A673 (cell line): ENCODE measurements at regions not wholly inside any gene's neighbourhood (a gene's known extent, or its start where the extent isn't known, plus 50 kb on each side); places are given as distances from the start of the nearest gene placed in this dataset.

ENCODE experiments used
- BruUV-seq: library from RNA; stranded (reverse); fragments of 400-500 nt; replicated peaks from 2 replicates; lab custom pipeline; 2021; lab: Mats Ljungman, UMichigan
- CTCF ChIA-PET: fragments of 300-600 bp; sonication (Branson Sonifier 250); formaldehyde crosslinking; loops from one replicate; lab custom pipeline; 2022; ENCODE audit warnings: antibody characterized with exemption; lab: Charles Lee
- POLR2A ChIA-PET: fragments of 300-600 bp; sonication (Branson Sonifier 250); formaldehyde crosslinking; loops from one replicate; lab custom pipeline; 2022; ENCODE audit warnings: antibody characterized with exemption; ENCODE audit not compliant: low non-redundant PET; lab: Charles Lee
- DNase-seq: peaks from one replicate; pipeline ENCODE4 v3.0.0-alpha.2; 2015; ENCODE audit warnings: low spot score
- H3K27ac ChIP-seq: fragments of 200-600 bp; sonication (generic); 2 replicates; pipeline ENCODE4 v1.5.1; 2016; ENCODE audit warnings: mixed run types, low read depth, mild to moderate bottlenecking, mixed read lengths, antibody characterized with exemption, low read length; ENCODE audit not compliant: poor library complexity, severe bottlenecking
- H3K27me3 ChIP-seq: fragments of 200-600 bp; sonication (generic); replicated peaks from 2 replicates; pipeline ENCODE4 v1.6.1; 2017; ENCODE audit warnings: mixed run types, low read depth, mild to moderate bottlenecking, mixed read lengths, antibody characterized with exemption, low read length; ENCODE audit not compliant: insufficient read depth, poor library complexity
- H3K36me3 ChIP-seq: fragments of 200-600 bp; sonication (generic); 2 replicates; pipeline ENCODE4 v1.6.1; 2016; ENCODE audit warnings: mixed run types, mild to moderate bottlenecking, mixed read lengths, antibody characterized with exemption, low read length; ENCODE audit not compliant: insufficient read depth, poor library complexity, severe bottlenecking
- H3K4me1 ChIP-seq: fragments of 200-600 bp; sonication (generic); 2 replicates; pipeline ENCODE4 v1.6.1; 2017; ENCODE audit warnings: mixed run types, mild to moderate bottlenecking, mixed read lengths, antibody characterized with exemption, low read length; ENCODE audit not compliant: insufficient read depth, poor library complexity, severe bottlenecking
- H3K4me3 ChIP-seq: fragments of 200-600 bp; sonication (generic); 2 replicates; pipeline ENCODE4 v1.5.1; 2016; ENCODE audit warnings: low read depth, mixed run types, mild to moderate bottlenecking, mixed read lengths, low read length; ENCODE audit not compliant: poor library complexity, severe bottlenecking
- H3K9me3 ChIP-seq: fragments of 200-600 bp; sonication (generic); 2 replicates; pipeline ENCODE4 v1.6.1; 2016; ENCODE audit warnings: mixed run types, low read depth, mild to moderate bottlenecking, mixed read lengths, antibody characterized with exemption, low read length; ENCODE audit not compliant: poor library complexity, severe bottlenecking
- EZH2 ChIP-seq: fragments of 200-600 bp; sonication (generic); IDR thresholded peaks from 2 replicates; pipeline ENCODE4 v1.6.1; 2017; ENCODE audit warnings: borderline replicate concordance, low read depth, mild to moderate bottlenecking, mixed read lengths, antibody characterized with exemption, low read length; ENCODE audit not compliant: poor library complexity, severe bottlenecking
- intact Hi-C: fragments of 100-400 bp; cut with micrococcal nuclease; formaldehyde crosslinking; loops from one replicate; pipeline ENCODE4 v1.10.0; 2022; ENCODE audit not compliant: unreplicated experiment
- TF ChIP-seq, protein P1 (sequence below): fragments of 300-800, 200-600 bp; sonication (generic); conservative IDR thresholded peaks from 2 replicates; pipeline ENCODE4 v1.5.1; 2017; ENCODE audit warnings: low read depth, mild to moderate bottlenecking, antibody characterized with exemption, low read length, moderate library complexity, mixed read lengths

DNA sequence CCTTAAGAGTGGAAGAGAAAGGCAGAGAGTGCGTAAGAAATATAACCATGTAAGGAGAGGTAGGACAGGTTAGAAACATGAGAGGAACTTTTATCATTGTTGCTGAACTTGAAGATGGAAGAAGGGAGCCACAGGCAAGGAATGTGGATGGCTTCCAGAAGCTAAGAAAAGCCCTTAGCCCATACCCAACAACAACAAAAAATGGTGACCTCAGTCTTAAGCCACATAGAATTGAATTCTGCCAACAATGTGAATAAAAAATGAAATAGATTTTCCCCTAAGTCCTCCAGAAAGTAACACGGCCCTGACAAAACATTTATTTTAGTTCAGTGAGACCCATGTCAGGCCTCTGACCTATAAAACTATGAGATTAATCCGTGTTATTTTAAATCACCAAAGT, 767.3 kb downstream of the FAM181B start:
- intact Hi-C loops: no loop called here

DNA sequence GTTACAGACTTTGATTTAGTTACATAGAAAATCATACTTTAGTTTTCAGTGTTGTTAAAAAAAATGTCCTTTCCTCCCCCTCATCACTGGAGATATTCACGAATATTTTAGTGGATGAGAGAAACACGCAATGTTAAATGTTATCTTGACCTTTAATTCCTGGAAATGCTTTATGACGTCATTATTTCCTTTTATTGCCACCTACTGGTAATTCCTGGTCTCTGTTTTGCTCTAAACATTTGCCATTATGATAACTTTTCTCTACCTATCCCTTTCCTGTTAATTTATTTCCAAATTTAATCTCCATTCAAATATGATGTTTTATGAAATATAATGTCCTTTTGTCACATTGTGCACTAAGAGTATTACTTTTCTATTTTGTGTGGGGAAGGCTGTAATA, 770.6 kb downstream of the FAM181B start:
- POLR2A ChIA-PET: no interaction called here
- CTCF ChIA-PET: no interaction called here
- no peak overlapping the region for H3K27ac ChIP-seq
- no peak for TF ChIP-seq EZH2
- TF ChIP-seq, protein P1, sequence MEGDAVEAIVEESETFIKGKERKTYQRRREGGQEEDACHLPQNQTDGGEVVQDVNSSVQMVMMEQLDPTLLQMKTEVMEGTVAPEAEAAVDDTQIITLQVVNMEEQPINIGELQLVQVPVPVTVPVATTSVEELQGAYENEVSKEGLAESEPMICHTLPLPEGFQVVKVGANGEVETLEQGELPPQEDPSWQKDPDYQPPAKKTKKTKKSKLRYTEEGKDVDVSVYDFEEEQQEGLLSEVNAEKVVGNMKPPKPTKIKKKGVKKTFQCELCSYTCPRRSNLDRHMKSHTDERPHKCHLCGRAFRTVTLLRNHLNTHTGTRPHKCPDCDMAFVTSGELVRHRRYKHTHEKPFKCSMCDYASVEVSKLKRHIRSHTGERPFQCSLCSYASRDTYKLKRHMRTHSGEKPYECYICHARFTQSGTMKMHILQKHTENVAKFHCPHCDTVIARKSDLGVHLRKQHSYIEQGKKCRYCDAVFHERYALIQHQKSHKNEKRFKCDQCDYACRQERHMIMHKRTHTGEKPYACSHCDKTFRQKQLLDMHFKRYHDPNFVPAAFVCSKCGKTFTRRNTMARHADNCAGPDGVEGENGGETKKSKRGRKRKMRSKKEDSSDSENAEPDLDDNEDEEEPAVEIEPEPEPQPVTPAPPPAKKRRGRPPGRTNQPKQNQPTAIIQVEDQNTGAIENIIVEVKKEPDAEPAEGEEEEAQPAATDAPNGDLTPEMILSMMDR: peak; percentile 68
- H3K9me3 ChIP-seq: no peaks in the 10 kb centered on the region
- H3K4me1 ChIP-seq: peaks cover 13% of the 10 kb centered on the region
- peak; percentile 35 for DNase-seq
- H3K4me3 ChIP-seq: no peak overlapping the region
- BruUV-seq: no TSS peak
- H3K36me3 ChIP-seq: no peaks in the 10 kb centered on the region
- H3K27me3 ChIP-seq: no peaks in the 10 kb centered on the region
- intact Hi-C loops: no loop called here

More for the DNA sequence above, 767.3 kb downstream of the FAM181B start:
- Histone ChIP-seq H3K4me3 (no peak overlapping the region), H3K36me3 (no peaks in the 10 kb centered on the region), H3K27ac (no peak overlapping the region), H3K27me3 (no peaks in the 10 kb centered on the region), H3K9me3 (no peaks in the 10 kb centered on the region), H3K4me1 (peaks cover 4% of the 10 kb centered on the region)
- POLR2A ChIA-PET: no interaction called here
- DNase-seq: no peak
- BruUV-seq: no TSS peak
- CTCF ChIA-PET: no interaction called here
- TF ChIP-seq EZH2: no peak
- TF ChIP-seq, protein P1: no peak

DNA sequence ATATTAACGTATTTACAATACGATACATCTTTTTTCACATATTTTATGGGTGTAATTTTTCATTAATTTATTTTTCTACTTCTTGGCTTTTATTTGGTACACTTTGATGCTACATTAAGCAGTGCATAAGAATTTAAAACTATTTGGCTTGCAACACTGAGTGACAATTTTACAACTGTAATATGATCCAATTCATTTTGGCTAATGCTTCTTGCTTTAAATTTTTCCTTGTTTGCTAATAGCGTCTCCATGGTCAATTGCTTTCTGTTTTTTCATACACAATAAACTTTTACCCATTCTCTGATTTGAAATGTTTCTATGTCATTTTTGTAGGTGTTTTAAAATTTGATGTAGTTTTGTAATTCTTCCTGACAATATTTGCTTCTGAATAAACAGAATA, 773.2 kb downstream of the FAM181B start:
- Histone ChIP-seq H3K27ac (no peak overlapping the region), H3K9me3 (no peaks in the 10 kb centered on the region), H3K27me3 (no peaks in the 10 kb centered on the region), H3K36me3 (no peaks in the 10 kb centered on the region), H3K4me3 (no peak overlapping the region), H3K4me1 (peaks cover 13% of the 10 kb centered on the region)
- intact Hi-C loops: no loop called here
- CTCF ChIA-PET: no interaction called here
- BruUV-seq: no TSS peak
- TF ChIP-seq, protein P1: no peak
- no peak for TF ChIP-seq EZH2
- POLR2A ChIA-PET: no interaction called here
- DNase-seq: no peak
